ENCODE measurements at regions not wholly inside any gene's neighbourhood (a gene's known extent, or its start where the extent isn't known, plus 50 kb on each side); places are given as distances from the start of the nearest gene placed in this dataset.
"Not testable (repeated sequence)": the region's sequence is repeated elsewhere in the genome, so short reads cannot be mapped to it uniquely, and the experiment has no call there.

- no peak for DNase-seq
Measured at GRCh38 chr5:88666761-88667495, 216.1 kb downstream of the MEF2C start.

- no peak for DNase-seq
Measured at GRCh38 chr5:88665750-88666215, 217.2 kb downstream of the MEF2C start.

GRCh38 chr5:88664645-88665044, 218.3 kb downstream of the MEF2C start:
- DNase-seq: no peak

- no peak for DNase-seq
Measured at GRCh38 chr5:88663793-88664216, 219.2 kb downstream of the MEF2C start.

GRCh38 chr5:88662846-88663245, 220.1 kb downstream of the MEF2C start:
- no peak for DNase-seq

GRCh38 chr5:88661806-88662207, 221.2 kb downstream of the MEF2C start:
- no peak for DNase-seq

GRCh38 chr5:88660947-88661805, 221.8 kb downstream of the MEF2C start:
- peak; percentile 60 for DNase-seq

GRCh38 chr5:88660264-88660946, 222.6 kb downstream of the MEF2C start:
- DNase-seq: peak; percentile 32

GRCh38 chr5:88659529-88660263, 223.3 kb downstream of the MEF2C start:
- no peak for DNase-seq

GRCh38 chr5:88658886-88659285, 224.1 kb downstream of the MEF2C start:
- no peak for DNase-seq

GRCh38 chr5:88657906-88658775, 224.8 kb downstream of the MEF2C start:
- no peak for DNase-seq

GRCh38 chr5:88657136-88657535, 225.8 kb downstream of the MEF2C start:
- no peak for DNase-seq

- no peak for DNase-seq
Measured at GRCh38 chr5:88656221-88656950, 226.6 kb downstream of the MEF2C start.

- DNase-seq: no peak
Measured at GRCh38 chr5:88653471-88653870, 229.5 kb downstream of the MEF2C start.

- no peak for DNase-seq
Measured at GRCh38 chr5:88647901-88648300, 235.1 kb downstream of the MEF2C start.

GRCh38 chr5:88646866-88647265, 236.1 kb downstream of the MEF2C start:
- no peak for DNase-seq

- no peak for DNase-seq
Measured at GRCh38 chr5:88644676-88645075, 238.3 kb downstream of the MEF2C start.

GRCh38 chr5:88643315-88643714, 239.7 kb downstream of the MEF2C start:
- no peak for DNase-seq

- DNase-seq: no peak
Measured at GRCh38 chr5:88634014-88634413, 249.0 kb downstream of the MEF2C start.

GRCh38 chr5:88622890-88623289, 260.1 kb downstream of the MEF2C start:
- DNase-seq: not testable (repeated sequence)

- not testable (repeated sequence) for DNase-seq
Measured at GRCh38 chr5:88615767-88616166, 267.2 kb downstream of the MEF2C start.
